Brain microvascular endothelial cell (primary cell): ENCODE measurements at regions not wholly inside any gene's neighbourhood (a gene's known extent, or its start where the extent isn't known, plus 50 kb on each side); places are given as distances from the start of the nearest gene placed in this dataset.

ENCODE experiments used
- DNase-seq: peaks from one replicate; pipeline ENCODE4 v3.0.0-alpha.2; 2020
- H3K27ac ChIP-seq: fragments of 250-450 bp; sonication (Bioruptor Pico); 2 replicates; pipeline ENCODE4 v1.5.1; 2020; ENCODE audit warnings: mild to moderate bottlenecking, moderate library complexity
- H3K27me3 ChIP-seq: fragments of 250-450 bp; sonication (Bioruptor Pico); replicated peaks from 2 replicates; pipeline ENCODE4 v1.5.1; 2020; ENCODE audit warnings: mild to moderate bottlenecking
- H3K36me3 ChIP-seq: fragments of 250-450 bp; sonication (Bioruptor Pico); replicated peaks from 2 replicates; pipeline ENCODE4 v1.5.1; 2020; ENCODE audit warnings: mild to moderate bottlenecking
- H3K4me3 ChIP-seq: 2 replicates; pipeline ENCODE4 v1.5.1; 2011; ENCODE audit warnings: low read depth, mild to moderate bottlenecking, control low read depth, low read length, moderate library complexity
- CTCF ChIP-seq: IDR thresholded peaks from 2 replicates; pipeline ENCODE4 v1.5.1; 2011; ENCODE audit warnings: low read depth, mild to moderate bottlenecking, moderate library complexity, low read length, control low read depth, inconsistent platforms; ENCODE audit errors: missing control alignments
- in situ Hi-C: cut with HindIII; loops from 2 replicates; pipeline ENCODE4 v1.10.0; 2017; ENCODE audit warnings: low sequenced_read_pairs, low pct_ligation_motif_present

GRCh38 chr11:95586155-95586554, 203.4 kb downstream of the FAM76B start:
- no peak for TF ChIP-seq CTCF
- no peak for DNase-seq
- in situ Hi-C loops, result no loop called here
- Histone ChIP-seq H3K4me3 (no peak overlapping the region), H3K27me3 (no peaks in the 10 kb centered on the region), H3K36me3 (no peaks in the 10 kb centered on the region), H3K27ac (no peak overlapping the region)

GRCh38 chr11:95585752-95586077, 203.9 kb downstream of the FAM76B start:
- no peaks in the 10 kb centered on the region for H3K36me3 ChIP-seq
- no peak for DNase-seq
- no peaks in the 10 kb centered on the region for H3K27me3 ChIP-seq
- peak overlapping the region; percentile 27 for H3K27ac ChIP-seq
- TF ChIP-seq CTCF, result no peak
- H3K4me3 ChIP-seq, result no peak overlapping the region
- in situ Hi-C loops, result no loop called here

GRCh38 chr11:95585069-95585751, 204.4 kb downstream of the FAM76B start:
- Histone ChIP-seq H3K27ac (peak overlapping the region; percentile 38), H3K36me3 (no peaks in the 10 kb centered on the region), H3K4me3 (no peak overlapping the region), H3K27me3 (no peaks in the 10 kb centered on the region)
- peak; percentile 72 for DNase-seq
- in situ Hi-C loops, result no loop called here
- TF ChIP-seq CTCF, result no peak

GRCh38 chr11:95584589-95584988, 205.0 kb downstream of the FAM76B start:
- H3K27ac ChIP-seq, result peak overlapping the region; percentile 39
- no peak for DNase-seq
- no peaks in the 10 kb centered on the region for H3K36me3 ChIP-seq
- TF ChIP-seq CTCF, result no peak
- no peaks in the 10 kb centered on the region for H3K27me3 ChIP-seq
- H3K4me3 ChIP-seq, result no peak overlapping the region
- in situ Hi-C loops, result no loop called here

GRCh38 chr11:95584180-95584579, 205.4 kb downstream of the FAM76B start:
- Histone ChIP-seq H3K4me3 (no peak overlapping the region), H3K27ac (peak overlapping the region; percentile 39), H3K27me3 (no peaks in the 10 kb centered on the region), H3K36me3 (no peaks in the 10 kb centered on the region)
- in situ Hi-C loops, result no loop called here
- TF ChIP-seq CTCF, result no peak
- DNase-seq, result no peak

GRCh38 chr11:95577716-95578460, 211.7 kb downstream of the FAM76B start:
- no peaks in the 10 kb centered on the region for H3K27me3 ChIP-seq
- TF ChIP-seq CTCF, result no peak
- peak; percentile 79 for DNase-seq
- H3K4me3 ChIP-seq, result no peak overlapping the region
- H3K36me3 ChIP-seq, result no peaks in the 10 kb centered on the region
- H3K27ac ChIP-seq, result no peak overlapping the region
- in situ Hi-C loops, result no loop called here
